Activated CD4-positive, CD25-positive, alpha-beta regulatory T cell treated with anti-CD3 and anti-CD28 coated beads, Interleukin-2, amount 50 U/mL, for 24 hours (primary cell): ENCODE measurements at regions not wholly inside any gene's neighbourhood (a gene's known extent, or its start where the extent isn't known, plus 50 kb on each side); places are given as distances from the start of the nearest gene placed in this dataset.
A peak's percentile ranks its signal among the peaks of the same experiment; 100 is the strongest.

Source experiments
- ATAC-seq, 2 donors: fragments of 150-1000 bp; cut with Tn5 transposase; one replicate each; pipeline ENCODE4 v1.10.0; 2021; ENCODE audit warnings: mild to moderate bottlenecking in 1 of 2, moderate library complexity in 1 of 2

DNA sequence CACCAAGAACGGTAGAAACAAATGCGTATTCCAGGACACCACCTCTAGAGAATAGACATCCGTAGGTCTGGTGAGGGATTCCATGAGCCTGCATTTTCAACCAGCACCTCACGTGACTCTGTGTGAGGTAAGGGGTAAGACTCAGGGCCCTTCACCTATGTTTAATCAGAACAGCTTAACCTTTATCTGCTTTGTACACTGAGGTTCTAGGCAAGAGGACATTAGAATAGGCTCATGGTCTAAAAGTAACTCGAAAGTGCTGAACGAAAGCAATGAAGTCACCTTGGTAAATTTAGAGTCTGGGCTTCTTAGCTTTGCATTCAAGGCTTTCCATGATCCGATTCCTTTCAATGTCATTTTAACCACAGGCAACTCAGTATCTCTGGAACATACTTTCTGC is 270.5 kb upstream of the CADM1 start:
- ATAC-seq: no peak

DNA sequence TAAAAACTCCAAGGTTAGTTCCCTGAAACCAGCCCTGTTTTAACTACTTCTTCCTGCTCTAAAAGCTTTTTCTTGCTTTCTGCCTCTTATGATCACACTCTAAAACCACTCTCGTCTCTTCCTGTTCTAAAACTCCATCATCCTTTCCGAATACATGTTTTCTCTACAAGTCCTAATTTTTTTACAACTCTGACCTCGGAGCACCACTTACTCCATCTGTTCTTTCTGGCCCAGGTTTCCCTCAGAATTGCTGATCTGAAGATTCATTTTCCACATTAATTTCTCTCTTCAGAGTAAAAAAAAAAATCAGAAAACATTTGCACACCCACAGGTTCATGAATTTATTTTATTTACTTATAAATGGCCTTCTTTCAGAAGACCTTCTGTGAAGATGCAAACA is 265.7 kb upstream of the CADM1 start:
- no peak for ATAC-seq

DNA sequence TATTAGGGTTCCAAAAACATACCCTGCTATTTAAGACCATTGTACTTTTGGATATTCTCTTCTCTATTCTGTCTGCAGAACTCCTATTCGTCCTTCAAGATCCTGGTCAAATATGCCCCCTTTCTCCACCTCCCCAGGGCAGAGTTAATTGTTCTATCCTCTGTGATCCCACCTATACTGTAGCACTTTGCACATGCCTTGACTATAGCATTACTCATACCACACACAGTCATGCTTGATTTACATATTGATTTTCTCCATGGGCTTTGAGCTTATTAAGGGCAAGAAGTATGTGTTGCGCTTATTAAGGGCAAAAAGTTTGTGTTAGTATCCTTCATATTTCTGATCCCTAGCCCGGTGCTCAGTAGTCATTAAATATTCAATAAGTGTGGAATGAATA is 263.7 kb upstream of the CADM1 start:
- ATAC-seq: no peak

DNA sequence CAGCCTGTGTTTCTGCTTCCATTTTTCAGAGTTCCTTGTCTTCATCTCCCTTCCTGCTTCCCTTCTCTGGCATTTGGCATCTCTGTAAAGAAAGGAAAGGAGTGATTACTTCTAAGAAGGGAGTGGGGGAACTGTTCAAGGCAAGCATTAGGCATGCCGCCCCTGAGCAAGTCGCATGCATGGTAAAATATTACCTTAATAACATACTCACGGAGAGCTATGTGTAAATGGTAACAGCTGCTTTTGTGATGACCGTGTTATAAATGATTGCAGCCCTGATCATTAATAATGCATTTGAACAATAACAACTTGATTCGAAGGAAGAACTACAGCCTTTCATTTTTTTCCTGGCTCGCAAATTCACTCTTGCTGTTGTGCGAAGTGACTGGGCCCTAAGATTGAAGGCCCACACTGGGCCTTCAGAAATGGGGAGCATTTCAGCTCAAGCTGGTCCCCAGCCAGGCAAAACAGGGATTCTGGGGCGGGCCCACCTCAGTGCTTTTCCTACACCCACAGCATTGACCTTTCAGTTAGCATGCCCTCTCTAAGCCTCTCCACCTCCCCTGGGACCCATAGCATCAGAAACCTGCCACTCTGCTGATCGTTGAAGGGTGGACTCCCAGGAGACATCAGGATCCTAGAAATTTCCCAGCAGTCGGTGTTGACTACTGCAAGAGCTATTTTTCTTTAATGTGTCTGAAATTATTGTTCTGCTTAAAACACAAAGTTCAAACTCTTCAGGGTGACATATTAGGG is 263.0 kb upstream of the CADM1 start:
- ATAC-seq: no peak

DNA sequence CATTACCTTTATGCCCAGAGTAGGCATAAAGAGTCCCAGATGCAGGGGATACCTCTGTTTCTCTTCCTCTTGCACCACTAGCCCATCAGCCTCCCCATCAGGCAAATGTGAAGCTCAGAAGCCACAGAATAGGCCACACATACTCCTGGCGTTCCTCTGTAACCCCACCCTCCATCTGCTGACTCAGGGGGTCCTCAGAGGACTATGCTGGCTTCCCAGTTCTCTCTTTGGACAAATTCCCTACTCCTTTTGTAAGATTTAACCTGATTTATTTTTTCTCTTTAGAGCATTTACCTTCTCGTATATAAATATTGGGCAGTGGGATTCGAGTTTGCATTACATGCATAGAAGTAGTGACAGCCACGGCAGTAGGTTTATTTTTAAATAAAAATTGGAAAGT is 262.3 kb upstream of the CADM1 start:
- ATAC-seq: no peak

DNA sequence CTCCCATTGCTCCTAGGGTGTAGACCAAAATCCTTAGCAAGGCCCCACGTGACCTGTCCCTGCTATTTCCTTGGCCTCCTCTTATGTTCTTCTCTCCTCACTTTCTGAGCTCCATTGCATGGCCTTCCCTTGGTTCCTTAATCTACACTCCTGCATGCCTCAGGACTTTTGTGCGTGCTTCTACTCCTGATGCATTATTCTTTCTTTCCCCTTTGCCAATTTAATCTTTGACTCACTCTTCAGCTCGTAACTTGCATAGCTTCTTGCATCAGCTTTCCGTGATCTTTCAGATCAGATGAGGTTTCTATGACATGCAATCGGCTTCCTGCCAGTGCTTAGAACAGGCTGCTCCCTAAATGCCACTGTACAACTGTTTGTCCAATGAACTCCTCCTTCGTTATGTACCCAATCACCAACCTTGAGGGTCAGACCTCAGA is 261.6 kb upstream of the CADM1 start:
- no peak for ATAC-seq

DNA sequence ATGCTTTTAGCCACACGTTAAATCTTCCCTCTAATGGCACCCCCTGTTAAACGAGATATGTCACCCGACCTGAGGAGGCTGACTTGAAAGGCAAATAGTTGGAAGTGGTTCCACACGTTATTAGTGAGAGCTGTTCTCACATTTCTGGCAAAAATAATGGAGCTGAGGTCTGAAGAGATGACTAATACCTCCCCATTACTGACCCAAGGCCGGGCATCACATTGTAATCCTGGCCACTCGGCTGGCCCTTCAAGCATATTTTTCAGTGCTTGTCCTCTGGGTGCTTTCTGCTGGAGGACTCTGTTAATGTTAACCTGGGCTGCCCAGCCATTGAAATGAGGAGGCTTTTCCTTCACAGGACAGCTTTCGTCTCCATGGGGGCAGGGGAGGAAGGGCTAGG is 260.0 kb upstream of the CADM1 start:
- no peak for ATAC-seq

DNA sequence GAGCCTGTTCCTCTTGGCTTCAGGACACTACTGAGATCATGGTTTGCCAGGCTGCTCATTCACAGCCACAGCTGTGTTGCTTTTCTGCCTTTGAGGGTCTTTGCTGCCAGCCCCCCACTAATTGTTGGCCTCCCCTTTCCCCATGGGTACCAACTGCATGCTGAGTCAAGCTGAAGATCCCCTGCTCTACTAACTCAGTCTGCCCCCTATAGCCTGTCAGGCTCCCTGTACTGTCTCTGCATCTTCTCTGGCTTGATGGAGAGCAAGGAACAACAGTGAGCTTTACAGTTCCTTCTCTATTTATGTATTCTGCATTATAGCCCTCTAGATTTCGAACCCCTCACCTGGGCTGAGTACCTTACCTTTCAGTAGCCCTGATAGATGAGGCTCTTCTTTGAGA is 257.6 kb upstream of the CADM1 start:
- ATAC-seq: no peak

DNA sequence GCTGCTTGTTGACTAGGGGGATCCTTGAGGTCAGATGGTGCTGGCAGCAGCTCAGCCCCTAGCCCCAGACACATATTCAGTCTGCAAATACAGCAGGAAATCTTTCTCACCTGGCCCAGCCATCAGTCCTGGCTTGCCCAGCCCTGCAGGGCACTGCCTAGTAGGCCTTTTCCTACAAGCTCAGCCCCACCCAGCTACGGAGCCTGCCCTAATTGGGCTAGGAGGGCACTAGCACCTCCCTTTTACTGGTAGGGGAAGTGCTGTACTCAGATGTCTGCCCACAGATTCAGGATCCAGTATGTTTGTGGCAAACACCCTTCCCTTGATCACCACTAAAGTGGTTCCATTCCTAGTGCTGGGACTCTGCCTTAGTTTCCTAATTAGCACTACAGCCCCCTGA is 257.1 kb upstream of the CADM1 start:
- no peak for ATAC-seq

DNA sequence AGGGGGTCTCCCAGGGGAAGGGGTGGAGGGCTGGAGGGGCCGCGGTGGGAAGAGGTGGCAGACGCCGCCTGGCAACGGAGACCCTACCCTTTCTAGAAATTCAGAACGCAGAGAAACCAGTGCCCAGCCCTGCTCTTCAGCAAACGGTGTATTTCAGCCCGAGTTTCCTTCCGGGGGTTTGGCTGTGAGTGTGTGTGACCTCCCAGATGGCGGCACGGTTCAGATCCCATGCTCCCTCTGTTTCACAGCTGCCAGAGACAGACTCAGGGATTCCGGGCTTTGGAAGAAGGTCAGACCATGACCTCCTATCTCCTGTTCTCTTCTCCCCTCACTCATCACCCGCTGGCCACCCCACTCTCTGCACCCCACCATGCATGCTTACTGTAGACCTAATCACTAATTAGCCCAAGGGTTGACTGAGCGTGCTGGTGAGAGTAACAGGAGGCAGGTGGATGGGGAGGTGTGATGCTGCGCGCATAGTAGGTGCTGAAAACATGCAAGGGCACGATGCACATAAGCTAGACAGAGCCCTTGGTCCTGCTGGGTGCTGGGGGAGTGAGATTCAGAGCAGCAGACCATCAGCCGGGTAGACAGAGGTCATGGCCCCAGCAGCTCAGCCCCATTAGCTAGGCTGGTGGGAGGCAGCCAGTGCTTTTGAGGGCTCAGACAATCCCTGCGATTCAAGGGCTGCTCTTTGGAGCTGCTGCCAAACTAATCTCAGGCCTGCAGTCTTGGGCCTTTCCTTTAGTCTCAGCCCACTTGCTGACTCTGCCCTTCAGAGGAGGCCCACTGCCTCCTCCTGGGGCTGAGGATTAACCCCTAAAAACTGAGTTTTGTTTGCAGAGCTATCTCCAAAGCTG is 256.5 kb upstream of the CADM1 start:
- ATAC-seq: peak in 1 of 2 donors; percentile 24

DNA sequence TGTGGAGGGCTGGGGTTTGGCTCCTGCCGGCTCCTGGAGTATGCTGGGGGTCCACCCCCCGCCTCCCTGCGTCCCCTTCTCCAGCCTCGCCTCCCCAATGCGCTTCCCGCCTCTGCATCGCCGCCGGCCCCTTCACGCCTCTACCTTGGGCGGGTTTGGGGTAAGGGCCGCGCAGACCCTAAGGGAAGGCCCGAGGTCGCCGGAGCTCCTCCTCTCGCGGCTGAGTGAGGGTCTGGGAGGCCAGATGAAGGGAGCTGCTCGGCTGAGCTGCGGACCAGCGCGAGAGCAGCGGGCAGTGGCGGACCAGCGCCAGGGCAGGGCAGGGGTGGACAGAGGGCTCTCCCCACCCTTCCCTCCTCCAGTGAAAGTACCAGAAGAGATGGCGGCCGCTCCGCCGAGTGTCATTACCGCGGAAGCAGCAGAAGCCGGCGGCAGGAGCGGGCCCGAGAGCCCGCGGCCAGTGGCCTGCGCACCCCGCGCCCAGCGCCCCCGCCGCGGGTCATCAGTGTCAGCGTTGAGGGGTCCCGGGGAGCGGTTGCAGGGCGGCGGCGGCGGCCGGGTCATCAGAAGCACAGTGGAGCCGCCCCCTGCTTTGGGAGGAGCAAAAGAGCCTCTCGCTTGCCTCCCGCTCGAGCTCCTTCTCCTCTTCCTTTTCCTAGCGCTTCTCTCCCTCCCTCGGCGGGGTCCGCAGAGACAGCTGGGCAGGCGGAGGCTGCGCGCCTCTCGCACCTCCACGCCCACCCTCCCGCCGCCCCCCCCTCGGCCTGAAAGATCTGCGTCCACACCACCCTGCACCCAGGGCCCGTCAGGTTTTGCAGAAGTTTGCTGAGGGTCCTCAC is 255.6 kb upstream of the CADM1 start:
- ATAC-seq: no peak

DNA sequence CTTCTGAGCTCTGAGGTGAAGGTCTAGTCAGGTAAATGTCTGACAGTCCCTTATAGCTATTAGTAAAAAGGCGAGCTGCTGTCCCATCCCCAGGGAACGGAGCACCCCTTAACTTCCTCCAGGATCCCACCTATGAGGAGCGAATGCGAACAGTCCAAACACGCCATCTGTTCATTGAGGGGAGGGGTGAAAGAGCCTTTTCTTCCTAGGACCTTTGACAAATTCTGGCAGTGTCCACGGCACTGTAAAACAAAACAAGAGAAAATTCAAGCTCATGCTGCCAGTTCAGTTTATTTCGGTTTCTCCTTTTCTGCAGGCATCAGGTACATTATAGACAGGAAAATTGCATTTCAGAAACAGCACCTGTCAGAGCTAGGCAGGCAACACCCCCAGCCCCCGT is 253.8 kb upstream of the CADM1 start:
- no peak for ATAC-seq

DNA sequence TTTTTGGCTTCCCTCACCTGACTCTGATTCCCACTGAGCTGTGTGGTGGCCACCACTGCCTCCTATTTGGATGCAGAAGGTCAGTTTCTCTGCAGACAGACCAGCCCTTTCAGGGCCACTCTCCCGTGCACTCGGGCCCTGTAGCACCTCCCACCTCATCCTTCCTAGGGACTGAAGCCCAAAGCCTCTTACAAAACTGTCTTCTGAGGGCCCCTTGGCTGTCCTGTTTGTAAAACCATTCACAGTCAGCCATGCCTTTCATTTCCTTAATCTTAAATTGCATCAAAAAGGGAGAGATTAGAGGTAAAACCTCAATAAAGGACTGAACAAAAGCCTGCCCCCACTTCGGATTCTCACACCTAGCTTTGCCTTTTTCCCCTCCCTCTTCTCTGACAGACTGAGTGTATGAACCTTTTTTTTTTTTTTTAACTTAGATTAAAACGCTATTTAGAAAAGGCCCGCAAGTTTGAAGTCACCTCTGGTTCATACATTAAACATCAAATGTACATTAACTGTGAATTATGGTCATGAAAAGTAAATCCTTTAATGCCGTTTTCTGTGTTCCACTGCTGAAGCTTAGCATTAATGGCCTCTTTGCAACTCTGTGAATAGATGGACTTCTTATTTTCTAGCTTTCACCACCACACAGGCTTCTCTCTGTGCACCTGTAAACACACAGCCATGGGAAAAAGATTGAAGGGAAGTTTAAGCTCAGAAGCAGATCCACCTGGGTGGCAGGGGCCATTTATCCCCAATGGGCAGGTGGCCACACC is 247.2 kb upstream of the CADM1 start:
- no peak for ATAC-seq

DNA sequence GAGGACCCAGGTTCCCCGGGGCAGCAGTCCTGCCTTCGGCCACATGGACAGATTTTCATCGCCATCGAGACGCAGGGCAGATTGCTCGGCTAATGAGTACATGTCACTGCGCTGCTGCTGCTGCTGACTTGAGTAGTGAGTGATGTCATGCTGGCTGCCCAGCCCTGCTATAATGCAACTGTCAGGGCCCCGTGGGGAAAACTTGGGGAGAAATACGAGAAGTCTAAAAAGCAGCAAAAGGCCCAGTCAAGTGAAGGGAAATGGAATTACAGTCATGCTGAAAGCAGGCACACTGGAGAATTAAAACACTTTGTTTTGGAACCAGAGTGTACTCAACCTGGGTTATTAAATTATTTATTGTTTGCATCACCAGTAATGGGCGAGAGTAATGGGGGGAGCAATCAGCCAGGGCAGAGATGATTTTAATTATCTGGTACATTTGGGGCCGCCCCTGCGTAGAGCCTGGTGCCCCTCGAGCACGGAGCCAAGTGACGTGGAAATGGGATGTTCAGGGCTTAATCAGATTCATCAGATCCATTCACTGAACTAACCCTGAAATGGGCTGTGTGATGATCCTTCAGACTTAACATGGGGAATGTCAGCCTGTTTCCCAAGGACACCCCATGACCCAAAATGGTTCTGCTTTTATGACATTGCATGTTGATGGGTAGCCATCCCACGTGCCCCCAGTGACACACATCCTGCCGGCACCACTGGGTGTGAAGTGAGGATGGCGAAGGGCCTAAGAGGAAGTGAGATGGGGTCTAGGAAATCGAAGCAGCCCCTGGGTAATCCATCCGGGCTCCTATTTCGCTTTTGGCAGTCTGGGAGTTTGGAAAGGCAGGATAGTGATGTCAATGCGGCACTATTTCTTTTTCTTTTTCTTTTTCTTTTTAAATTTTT is 241.6 kb upstream of the CADM1 start:
- ATAC-seq: no peak

DNA sequence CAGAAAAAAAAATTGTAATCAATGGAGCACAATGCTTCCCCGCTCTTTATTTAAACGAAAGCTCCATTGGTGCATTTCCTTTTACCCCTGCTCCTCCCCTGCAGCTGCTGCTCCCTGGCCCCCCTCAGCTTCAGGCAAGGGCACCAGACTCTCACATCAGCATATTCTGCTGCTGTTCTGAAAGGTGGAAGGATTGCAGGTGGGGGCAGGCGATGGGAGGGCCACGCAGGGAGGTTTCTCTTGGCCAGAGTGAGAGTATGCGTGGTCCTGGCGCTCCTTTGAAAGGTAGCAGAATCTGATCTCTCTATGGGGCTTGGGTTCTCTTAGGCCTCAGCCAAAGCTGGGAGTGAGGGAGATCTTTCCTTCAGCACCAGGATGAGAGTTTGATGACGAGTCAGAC is 240.9 kb upstream of the CADM1 start:
- no peak for ATAC-seq

DNA sequence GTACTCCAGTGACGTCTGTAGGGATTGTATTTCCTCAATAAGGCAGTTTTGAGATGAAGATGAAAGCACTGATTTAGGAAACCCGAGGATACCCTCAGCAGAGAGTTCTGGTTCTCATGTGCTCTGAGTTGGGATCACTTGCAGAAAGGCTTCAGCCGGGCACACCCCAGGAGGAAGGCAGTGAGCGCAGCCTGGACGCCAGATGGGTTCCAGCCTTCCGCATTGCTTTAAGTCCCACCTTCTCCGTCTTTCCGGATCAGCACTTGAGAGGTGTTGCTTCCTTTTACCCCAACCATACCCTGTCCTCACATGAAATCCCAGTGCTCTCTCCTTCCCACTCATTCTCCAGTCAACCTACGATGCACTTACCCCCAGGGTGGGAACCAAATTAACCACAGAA is 239.5 kb upstream of the CADM1 start:
- ATAC-seq: no peak

DNA sequence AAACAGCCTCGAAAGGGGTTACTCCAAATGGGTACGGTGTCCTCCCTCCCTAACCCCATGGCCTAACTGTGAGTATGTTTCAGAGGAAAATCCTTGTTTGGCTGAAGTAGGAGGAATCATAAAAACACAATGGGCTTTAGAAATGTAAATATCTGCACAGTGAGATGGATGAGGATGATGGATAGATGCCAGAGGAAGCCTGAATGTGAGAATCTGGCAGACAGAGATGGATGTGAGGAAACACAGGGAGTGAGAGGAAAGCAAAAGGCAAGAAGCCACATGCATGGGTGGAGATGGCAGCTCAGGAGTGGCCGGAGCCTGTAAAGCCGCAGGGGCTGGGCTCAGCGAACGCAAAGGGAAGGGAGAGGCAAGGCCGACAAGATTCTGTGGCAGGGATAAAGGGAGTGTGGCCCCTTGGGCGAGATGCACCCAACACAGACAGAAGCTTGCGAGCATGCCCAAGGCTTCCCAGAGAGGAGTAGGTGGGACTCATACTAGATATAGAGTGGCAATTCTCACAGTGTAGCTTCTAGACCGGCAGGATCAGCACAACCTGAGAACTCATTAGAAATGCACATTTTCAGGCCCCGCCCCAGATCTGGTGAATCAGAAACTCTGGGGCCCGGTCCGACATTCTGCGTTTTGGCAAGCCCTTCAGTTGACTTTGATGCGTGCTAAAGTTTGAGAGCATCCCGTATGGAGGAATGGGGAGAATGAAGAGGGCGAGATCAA is 237.3 kb upstream of the CADM1 start:
- ATAC-seq: no peak

DNA sequence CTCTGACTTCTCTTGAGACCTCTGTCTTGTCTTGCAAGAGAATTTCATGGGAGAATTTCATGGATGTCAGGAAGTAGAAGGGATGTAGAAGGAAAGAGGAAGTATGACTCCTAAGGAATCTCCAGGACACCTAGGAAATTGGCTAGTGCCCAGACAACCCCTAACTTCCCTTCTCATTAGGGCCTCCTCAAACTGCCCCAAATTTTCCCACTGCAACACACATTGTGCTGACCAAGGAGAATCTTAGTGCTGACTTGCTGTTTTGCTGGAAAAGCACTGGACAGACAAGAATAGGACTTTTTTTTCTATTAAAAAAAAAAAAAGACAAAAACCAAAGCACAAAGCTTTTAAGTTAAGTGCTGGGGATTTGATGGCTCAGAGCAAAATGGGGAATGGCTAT is 236.1 kb upstream of the CADM1 start:
- ATAC-seq: no peak

DNA sequence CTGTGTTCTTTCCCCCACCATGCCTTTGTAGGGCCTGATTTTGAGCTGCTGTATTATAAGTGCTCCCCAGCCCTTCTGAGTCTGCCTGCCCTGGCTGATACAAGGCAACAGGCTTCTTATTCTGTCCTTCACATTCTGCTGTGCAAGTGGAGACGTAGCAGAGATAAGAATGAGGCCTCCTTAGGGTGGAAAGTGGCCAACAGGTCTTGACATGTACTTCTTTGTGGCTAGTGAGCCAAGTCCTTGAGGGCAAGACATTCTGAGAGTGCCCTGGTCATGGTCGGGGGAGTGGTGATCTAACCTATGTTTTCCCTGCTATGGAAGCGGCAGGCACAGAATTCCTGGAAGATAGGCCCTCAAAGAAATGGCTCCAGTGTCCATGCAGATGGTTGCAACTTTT is 235.7 kb upstream of the CADM1 start:
- no peak for ATAC-seq

DNA sequence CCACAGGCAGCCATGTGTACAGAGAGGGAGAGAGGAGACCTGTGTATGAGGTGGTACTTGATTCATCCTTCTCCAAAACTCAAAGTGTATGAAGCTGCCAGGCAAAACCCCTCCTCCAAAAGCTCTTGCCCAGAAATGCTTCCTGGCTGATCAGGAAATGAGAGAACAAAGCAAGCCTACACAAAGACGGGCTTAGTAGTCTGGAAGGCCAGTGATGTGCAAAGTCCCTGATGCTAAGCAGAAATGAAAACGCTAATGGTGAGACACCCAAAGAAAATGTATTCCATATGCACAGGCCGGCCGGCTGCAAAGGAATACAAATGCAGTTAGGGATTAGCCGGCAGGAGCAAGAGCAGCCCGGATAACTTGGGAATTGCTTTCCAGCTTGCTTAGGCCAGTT is 234.9 kb upstream of the CADM1 start:
- ATAC-seq: no peak

DNA sequence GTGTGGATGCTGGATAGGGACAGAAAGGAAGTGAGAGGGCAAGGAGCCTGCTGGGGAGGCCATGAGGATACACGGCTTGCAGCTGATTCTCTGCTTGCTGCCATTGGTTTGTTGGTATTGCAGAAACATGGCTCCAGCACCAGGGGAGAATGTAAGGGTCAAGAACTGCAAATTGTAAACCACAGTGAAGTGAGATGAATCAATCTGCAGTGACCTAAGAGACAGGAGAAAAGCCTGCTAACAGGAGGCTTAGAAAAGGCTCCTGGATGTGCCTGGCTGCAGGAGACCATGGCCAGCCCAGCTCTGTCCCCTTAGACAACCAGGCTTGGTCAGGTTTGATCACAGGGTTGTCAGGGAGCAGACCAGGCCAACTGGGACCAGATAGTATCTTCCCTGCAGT is 233.7 kb upstream of the CADM1 start:
- ATAC-seq: no peak
